ENCODE measurements at regions not wholly inside any gene's neighbourhood (a gene's known extent, or its start where the extent isn't known, plus 50 kb on each side); places are given as distances from the start of the nearest gene placed in this dataset.

DNA sequence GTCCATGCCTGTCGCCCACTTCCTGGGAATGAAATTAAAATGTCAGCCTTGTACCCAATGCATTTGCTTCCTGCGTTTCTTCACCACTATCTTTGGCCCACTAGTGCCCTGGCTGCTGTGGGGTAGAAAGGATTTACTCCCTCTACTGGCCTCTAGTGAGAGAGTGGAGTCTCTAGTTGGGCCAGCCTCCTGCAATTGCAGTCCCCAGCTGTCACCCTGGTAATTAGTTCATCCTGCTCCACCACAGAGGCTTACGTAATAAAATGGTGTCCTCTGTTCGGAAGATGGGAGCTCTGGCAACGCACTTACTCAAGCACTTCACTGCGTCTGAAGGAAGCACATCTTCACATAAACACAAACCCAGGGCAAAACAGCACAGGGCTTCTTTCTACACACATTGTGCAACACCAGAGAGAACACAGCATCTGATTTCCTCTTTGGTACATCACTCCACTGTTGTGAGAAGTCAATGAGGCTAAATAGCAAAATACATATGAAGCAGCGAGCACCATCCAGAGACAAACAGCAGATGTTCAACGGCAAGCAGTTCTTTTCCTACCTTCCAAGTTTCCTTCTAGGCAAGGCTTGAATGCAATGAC is 274.6 kb downstream of the LRATD1 start:
- TF ChIP-seq CTCF (IDR thresholded peaks at IDR 0.05) (peak in 1 of 4 donors; percentile 10), POLR2A (IDR thresholded peaks at IDR 0.05) (no peak)
